GM18520 (cell line): ENCODE measurements at regions not wholly inside any gene's neighbourhood (a gene's known extent, or its start where the extent isn't known, plus 50 kb on each side); places are given as distances from the start of the nearest gene placed in this dataset.
"Not testable (repeated sequence)": the region's sequence is repeated elsewhere in the genome, so short reads cannot be mapped to it uniquely, and the experiment has no call there.

Experiments
- ATAC-seq: cut with Tn5 transposase; IDR thresholded peaks from one replicate; pipeline ENCODE4 v1.9.1; 2021; ENCODE audit not compliant: unreplicated experiment

GRCh38 chr3:189375532-189375931 lies 203.8 kb downstream of the TPRG1 start:
- no peak for ATAC-seq

DNA sequence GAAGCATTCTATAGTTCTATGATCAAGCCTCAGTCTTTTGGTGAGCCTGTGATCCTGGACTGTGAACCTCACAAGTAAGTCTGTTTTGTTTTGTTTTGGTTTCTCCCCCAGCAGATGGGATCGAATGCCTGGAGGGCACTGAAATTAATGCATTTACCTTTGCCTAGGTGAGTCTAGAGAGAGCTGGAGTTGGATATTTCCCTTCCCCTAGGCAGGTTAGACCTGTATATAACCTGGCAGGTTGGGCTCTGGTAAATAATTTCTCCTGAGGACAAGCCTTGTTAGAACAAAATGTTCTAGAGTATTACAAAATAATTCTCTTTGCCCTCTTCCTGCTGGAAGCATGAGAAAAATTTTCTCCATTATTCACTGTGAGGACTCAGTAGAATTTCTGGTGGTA lies 211.9 kb downstream of the TPRG1 start:
- ATAC-seq, result no peak

- not testable (repeated sequence) for ATAC-seq
Observed at GRCh38 chr3:189385880-189386279, 214.1 kb downstream of the TPRG1 start.

GRCh38 chr3:189386739-189387138 lies 215.0 kb downstream of the TPRG1 start:
- no peak for ATAC-seq

DNA sequence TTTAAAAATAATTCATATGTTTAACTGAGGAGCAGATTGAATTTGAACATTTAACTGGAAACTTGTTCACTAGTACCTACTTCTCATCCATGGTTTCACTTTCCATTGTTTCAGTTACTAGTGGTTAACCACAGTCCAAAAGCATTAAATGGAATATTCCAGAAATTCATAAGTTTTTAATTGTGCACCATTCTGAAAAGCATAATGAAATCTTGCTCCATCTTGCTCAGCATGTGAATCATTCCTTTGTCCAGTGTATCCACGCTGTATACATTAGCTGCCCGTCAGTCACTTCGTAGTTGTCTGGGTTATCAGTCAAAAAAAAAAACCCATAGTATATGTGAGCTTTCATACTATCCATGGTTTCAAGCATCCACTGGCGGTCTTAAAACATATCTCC lies 217.6 kb downstream of the TPRG1 start:
- ATAC-seq, result no peak

DNA sequence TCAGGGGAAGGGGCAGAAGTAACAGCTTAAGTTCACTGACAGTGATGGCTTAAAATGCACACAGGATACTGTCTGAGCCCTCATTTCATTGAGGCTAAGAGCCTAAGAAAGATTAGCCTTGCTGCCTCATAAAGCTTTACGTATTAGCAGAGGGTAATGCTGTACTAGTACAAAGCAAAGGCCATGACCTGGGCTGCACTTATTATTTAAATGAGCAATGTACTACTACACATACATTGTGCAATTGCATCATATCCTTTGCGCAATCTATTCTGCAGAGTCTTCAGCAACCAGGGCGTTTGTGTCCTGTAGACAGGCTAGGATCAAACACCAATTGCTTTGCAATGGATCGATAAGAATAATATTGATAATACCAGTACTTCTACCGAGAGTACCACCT lies 221.8 kb downstream of the TPRG1 start:
- ATAC-seq, result no peak

DNA sequence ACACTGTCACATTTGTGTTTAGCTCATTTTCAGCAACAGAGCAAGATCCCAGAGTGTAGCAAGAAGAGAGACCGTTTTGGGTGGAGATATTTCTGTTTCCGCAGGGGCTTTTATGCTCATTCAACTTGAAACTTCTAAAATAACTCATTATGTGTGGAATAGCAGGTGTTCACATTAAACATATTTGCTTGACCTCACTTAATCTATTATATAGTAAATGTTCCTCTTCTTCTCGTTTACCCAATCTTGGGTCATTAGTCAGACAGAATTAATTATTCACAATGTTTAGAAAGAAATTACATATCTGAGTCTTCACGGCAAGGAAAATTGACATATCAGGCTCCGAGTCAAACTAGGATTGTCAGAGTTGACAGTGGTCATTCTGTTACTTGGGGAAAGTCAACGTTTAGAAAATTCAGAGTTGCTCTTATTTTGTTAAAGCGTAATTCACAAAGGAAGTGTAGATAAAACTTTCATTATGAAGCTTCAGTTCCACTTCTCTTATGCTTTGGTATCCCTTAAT lies 222.9 kb downstream of the TPRG1 start:
- peak; percentile 70 for ATAC-seq

- no peak for ATAC-seq
Observed at GRCh38 chr3:189395825-189396224, 224.1 kb downstream of the TPRG1 start.

DNA sequence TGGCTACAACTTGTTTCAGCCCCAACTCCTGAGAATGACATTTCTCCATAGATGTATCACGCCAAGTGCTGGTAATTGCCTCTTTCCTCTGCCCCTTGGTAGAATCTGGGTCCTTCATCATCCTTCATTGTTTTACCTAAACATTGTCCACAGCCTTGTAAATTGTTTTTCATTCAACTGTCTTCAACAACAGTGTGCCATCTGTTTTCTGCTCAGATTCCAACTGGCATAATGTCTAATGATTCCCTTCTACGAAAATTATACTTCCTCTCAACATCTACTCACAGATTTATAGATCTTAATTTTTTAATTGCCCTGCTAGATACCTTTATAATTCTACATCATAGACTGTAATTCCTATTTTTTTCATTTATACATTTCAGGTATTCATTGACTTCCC lies 226.9 kb downstream of the TPRG1 start:
- no peak for ATAC-seq

- no peak for ATAC-seq
Observed at GRCh38 chr3:189401196-189401595, 229.4 kb downstream of the TPRG1 start.

- ATAC-seq, result no peak
Observed at GRCh38 chr3:189403194-189403593, 228.0 kb upstream of the TP63 start.

DNA sequence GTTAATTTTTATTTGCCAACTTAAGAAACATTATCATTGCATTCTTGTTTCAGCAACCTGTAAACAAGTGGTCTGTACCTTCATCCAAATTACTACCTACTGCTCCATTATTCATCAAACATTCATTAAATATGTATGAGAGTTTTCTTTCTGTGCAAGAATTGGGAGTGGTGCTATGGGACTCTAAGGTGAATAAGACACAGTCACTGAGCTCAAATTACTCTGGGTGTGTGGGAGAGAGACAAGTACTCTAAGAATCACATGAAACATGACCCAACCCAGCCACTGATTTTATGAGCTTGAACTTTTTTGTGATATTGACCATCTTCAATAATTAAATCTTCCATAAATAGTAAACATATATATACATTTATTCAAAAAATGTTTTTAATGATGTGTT lies 227.2 kb upstream of the TP63 start:
- no peak for ATAC-seq

- peak; percentile 62 for ATAC-seq
Observed at GRCh38 chr3:189404797-189405484, 226.2 kb upstream of the TP63 start.

- no peak for ATAC-seq
Observed at GRCh38 chr3:189406148-189406547, 225.0 kb upstream of the TP63 start.

DNA sequence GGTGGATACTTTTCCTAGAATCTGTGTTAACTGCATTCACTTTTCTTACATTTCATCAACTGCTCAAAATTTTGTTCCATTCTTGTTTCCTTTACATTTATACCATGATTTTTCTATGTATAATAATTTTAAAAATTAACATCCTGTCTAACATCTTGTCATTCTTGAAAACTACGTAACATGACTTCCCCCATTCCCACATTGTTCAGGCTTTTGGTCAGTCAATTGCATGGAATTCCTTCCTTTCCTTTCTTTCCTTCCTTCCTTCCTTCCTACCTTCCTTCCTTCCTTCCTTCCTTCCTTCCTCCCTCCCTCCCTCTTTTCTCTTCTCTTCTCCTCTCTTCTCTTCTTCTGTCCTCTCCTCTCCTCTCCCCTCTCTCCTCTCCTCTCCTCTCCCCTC lies 220.7 kb upstream of the TP63 start:
- ATAC-seq, result no peak

GRCh38 chr3:189419038-189419437 lies 212.2 kb upstream of the TP63 start:
- ATAC-seq, result no peak

GRCh38 chr3:189419683-189420082 lies 211.5 kb upstream of the TP63 start:
- no peak for ATAC-seq

GRCh38 chr3:189424922-189425321 lies 206.3 kb upstream of the TP63 start:
- ATAC-seq, result no peak

GRCh38 chr3:189429019-189429418 lies 202.2 kb upstream of the TP63 start:
- no peak for ATAC-seq

DNA sequence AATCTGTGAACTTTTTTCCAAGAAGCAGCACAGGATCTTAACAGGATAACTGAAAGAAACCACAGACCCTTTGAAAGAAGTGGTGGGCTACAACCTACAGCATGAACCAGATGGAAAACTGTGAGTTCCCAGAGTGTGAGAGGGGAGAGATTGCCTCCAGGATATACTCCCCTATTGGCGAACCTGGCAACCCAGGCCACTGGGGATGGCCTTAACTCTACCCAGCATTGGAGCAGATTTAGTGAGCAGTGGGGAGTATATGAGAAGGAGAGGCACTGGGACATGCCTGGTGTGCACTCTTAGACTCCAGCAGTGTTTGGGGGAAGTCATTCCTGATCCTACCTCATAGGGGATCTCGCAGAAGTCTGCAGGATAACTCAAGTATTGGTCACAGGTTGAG lies 201.0 kb upstream of the TP63 start:
- no peak for ATAC-seq

- ATAC-seq, result not testable (repeated sequence)
Observed at GRCh38 chr3:189442257-189442656, 188.9 kb upstream of the TP63 start.

DNA sequence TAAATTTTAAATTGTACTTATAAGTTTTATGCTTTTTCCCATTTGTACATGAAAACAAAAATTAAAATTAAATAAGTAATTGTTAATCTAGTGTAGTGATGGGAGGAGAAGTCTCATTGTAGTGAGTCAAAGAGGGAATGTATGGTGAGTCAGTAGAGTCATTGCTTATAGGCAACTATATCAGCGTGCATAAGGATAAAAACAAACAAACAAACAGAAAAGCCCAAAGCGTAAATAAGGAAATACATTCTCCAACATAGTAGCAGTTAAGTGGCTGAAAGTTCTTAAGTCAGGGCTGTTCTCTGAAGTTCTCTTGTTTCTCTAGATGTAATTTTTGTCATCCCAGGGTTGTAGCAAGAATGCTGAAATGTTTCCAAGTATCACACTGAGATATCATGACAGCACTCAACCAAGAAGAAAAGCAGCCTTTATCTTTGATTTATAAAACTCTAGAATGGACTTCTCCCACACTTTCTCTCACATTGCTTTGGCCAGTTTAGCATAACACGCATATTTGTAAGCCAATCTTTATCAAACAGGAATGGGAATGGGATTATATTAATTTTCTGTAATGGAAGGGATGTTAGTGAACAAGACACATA lies 184.1 kb upstream of the TP63 start:
- no peak for ATAC-seq

DNA sequence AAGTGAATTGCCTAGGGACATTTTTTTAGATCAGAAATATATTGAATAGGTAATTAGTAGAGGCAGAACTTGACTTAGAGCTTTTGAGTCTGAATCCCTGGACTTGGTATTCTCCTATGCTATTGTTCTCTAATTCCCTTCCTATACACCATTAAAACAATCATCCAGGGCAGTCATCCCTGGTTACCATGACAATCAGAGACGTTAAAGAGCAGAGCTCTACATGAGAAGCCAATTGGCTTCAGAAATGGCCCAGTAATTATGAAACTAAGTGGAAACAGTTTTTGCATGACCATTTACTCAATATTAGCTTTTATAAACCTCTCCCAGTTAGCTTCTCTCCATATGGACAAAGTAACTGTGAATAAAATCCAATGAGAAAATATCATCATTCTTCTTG lies 182.1 kb upstream of the TP63 start:
- ATAC-seq, result no peak
